ENCODE measurements at regions not wholly inside any gene's neighbourhood (a gene's known extent, or its start where the extent isn't known, plus 50 kb on each side); places are given as distances from the start of the nearest gene placed in this dataset.

- TF ChIP-seq CTCF (IDR thresholded peaks at IDR 0.05) (no peak), FOXJ3 (CRISPR knock-in tag; IDR thresholded peaks at IDR 0.05; ENCODE audit: borderline replicate concordance) (no peak), ZNF423 (CRISPR knock-in tag; IDR thresholded peaks at IDR 0.05) (no peak), CREM (CRISPR knock-in tag; IDR thresholded peaks at IDR 0.05) (no peak), RORB (CRISPR knock-in tag; IDR thresholded peaks at IDR 0.05) (no peak), EMX1 (CRISPR knock-in tag; IDR thresholded peaks at IDR 0.05) (no peak)
Measured at GRCh38 chr2:160869411-160869810, 290.8 kb upstream of the TANK start (continued).

GRCh38 chr2:160870729-160871465 lies 289.3 kb upstream of the TANK start:
- H3K27ac Mint-ChIP-seq: no peak overlapping the region
- CTCF ChIA-PET: no interaction called here
- peaks cover 4% of the 10 kb centered on the region; the same call in 1 of the 2 replicates for H3K9me3 Mint-ChIP-seq
- DNase-seq (ENCODE audit: low spot score) (no peak), ATAC-seq (no peak)
- H3K4me1 Mint-ChIP-seq: peaks cover 4% of the 10 kb centered on the region; the same call in 1 of the 2 replicates
- TF ChIP-seq ESRRA (CRISPR knock-in tag; IDR thresholded peaks at IDR 0.05; ENCODE audit: borderline replicate concordance) (no peak), HMGXB4 (CRISPR knock-in tag; IDR thresholded peaks at IDR 0.05) (no peak), ZSCAN18 (CRISPR knock-in tag; IDR thresholded peaks at IDR 0.05) (no peak), NR3C1 (CRISPR knock-in tag; conservative IDR thresholded peaks at IDR 0.05; ENCODE audit: low read depth) (no peak), AFF4 (CRISPR knock-in tag; IDR thresholded peaks at IDR 0.05; ENCODE audit: borderline replicate concordance) (no peak), MLX (CRISPR knock-in tag; IDR thresholded peaks at IDR 0.05) (no peak), ZMAT4 (CRISPR knock-in tag; IDR thresholded peaks at IDR 0.05) (no peak), PRRX2 (CRISPR knock-in tag; IDR thresholded peaks at IDR 0.05) (no peak), E2F5 (CRISPR knock-in tag; IDR thresholded peaks at IDR 0.05) (no peak), ZNF512 (CRISPR knock-in tag; IDR thresholded peaks at IDR 0.05; ENCODE audit: borderline replicate concordance) (no peak), OVOL2 (CRISPR knock-in tag; IDR thresholded peaks at IDR 0.05; ENCODE audit: borderline replicate concordance) (no peak), NFATC4 (CRISPR knock-in tag; IDR thresholded peaks at IDR 0.05) (no peak), E2F1 (CRISPR knock-in tag; IDR thresholded peaks at IDR 0.05) (no peak), SOX15 (CRISPR knock-in tag; IDR thresholded peaks at IDR 0.05) (no peak)
- POLR2A ChIA-PET: interaction anchor here (0.7 kb wide), 1 partner anchor 80 kb away, joined by 4 read pairs; no protein-coding TSS in a partner anchor
- H3K4me3 Mint-ChIP-seq: no peak overlapping the region
- H3K27me3 Mint-ChIP-seq (ENCODE audit: low read depth): no peaks in the 10 kb centered on the region
- H3K36me3 Mint-ChIP-seq: no peaks in the 10 kb centered on the region
